GM18505 (cell line): ENCODE measurements at regions not wholly inside any gene's neighbourhood (a gene's known extent, or its start where the extent isn't known, plus 50 kb on each side); places are given as distances from the start of the nearest gene placed in this dataset.

Source experiments
- ATAC-seq: cut with Tn5 transposase; IDR thresholded peaks from one replicate; pipeline ENCODE4 v1.9.1; 2021; ENCODE audit not compliant: unreplicated experiment
- POLR2A ChIP-seq: IDR thresholded peaks from 4 replicates; pipeline ENCODE4 v1.6.1; 2011; ENCODE audit warnings: borderline replicate concordance; ENCODE audit not compliant: insufficient read depth, insufficient read length; ENCODE audit errors: extremely low read depth

DNA sequence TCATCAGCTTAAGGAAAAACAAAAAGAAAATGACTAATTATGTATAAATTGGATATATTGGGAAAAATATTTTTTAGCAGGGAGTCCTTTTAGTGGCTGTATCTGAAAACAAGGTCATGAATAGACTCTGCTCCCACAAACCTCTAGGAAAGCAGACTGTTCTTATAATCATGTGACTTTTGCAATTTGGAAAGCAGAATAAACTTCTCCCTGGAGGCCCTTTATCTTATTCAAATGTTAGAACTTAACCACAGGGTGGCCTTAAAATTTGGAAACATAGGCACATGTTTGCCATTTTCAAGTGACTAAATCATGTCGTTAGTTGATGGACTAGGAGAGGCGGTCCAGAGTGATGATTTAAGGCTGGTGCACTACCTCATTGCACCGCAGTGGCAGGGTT lies 196.6 kb upstream of the KRR1 start:
- no peak for ATAC-seq
- TF ChIP-seq POLR2A: no peak

DNA sequence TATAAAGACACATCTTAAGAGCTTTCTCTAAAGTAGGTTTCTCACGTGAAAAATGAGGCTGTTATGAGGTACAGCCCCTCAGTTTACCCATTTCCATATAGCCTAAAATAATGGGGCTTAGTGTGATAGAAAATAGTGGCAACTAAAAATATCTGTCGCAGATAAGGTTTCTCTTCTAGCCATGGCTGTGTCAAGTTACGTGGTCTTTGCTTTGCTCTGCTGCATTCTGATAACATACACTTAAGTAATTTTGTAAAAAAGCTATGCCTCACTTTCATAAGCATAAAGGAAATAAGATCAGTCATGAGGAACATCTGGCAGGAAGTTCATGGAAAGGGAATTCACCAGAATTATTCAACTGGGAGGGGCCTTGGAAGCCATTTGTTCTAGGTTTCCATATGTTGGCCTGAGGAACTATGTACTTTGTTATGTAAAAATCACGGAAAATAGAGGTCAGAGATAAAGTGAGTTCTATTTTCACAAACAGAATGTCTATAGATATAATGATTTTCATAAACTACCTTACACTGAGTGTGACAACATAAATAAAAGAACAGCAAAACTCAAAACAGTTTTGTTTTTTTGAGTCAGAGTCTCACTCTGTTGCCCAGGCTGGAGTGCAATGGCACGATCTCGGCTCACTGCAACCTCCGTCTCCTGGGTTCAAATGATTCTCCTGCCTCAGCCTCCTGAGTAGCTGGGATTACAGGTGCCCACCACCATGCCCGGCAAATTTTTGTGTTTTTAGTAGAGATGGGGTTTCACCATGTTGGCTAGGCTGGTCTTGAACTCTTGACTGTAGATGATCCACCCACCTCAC lies 195.6 kb upstream of the KRR1 start:
- ATAC-seq: no peak
- TF ChIP-seq POLR2A: no peak

DNA sequence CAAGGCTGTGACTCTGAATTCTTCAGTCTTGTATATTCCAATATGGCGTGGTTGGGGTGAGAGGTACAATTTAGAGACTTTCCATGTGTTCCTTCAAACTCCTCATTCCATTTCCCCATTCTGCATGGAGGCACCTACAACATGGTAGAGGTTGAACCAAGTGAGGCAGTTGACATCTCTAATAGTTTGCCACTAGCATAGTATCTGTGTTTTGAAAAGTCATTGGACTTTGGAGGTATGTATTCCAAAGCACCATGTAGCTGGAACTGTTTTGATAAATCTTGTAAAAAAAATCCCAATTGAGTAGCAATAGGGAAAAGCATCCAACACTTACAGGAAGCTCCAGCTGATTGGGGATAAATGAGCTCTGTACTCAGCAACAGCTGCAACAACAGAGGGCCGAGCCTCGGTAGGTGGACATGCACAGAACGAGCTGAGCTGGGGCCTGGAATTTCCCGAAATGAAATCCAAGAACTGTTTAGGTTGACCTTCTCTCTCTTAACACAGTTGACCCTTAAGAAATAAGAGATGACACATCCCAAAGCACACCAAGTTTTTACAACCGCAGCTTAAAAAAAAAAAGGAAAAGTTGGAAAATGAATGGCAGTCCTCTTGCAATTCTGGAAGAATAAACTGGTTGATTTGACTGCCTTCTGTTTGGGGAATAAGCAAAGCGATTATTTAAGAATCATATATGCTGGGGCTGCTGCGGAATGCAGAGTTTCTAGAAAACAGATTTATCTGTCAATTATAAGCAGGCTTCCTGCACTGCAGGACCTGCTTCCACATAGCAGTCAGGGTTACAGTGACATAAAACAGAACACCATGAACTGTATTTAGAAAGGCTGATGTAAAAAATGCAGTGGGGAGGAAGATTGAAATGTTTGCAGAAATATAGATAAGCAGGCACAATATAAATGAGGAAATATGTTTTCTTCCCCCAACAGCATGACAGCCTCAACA lies 194.6 kb upstream of the KRR1 start:
- no peak for ATAC-seq
- no peak for TF ChIP-seq POLR2A

DNA sequence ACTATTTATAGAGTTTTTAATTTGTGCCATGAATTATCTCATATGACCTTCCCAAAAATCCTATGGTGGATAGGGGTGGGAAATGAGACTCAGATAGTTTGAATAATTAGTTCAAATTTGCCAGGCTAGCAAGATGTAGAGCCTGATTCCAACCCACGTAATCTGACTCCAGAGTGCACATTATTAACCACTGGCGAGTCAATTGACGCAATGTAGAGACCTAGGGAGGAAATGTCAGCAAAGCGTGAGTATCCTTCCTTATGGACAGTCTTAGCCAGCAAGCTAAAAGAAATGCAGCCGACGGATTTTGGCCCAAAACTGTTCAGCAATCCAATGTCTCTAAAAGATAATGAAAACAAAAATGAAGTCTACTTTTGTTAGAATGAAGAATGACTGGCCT lies 193.3 kb upstream of the KRR1 start:
- no peak for ATAC-seq
- no peak for TF ChIP-seq POLR2A

DNA sequence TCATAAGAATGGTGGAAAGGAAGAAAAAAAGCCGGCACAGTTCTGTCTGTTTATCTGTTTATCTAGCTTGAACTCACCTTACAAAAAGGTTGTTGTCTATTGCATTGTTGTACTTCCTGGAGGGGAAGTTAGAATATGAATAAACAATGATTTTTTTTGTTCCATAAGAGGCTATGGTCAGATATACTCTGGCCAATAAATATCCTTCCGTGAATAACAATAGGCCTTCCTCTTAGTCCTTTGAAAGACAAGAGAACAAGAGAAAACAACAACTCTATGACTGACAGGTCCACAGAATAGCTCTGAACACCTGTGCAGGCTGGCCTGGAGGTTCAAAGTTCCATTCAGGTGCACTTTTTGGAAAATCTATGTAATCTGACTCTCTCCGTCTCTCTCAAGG lies 192.8 kb upstream of the KRR1 start:
- no peak for ATAC-seq
- TF ChIP-seq POLR2A: no peak

DNA sequence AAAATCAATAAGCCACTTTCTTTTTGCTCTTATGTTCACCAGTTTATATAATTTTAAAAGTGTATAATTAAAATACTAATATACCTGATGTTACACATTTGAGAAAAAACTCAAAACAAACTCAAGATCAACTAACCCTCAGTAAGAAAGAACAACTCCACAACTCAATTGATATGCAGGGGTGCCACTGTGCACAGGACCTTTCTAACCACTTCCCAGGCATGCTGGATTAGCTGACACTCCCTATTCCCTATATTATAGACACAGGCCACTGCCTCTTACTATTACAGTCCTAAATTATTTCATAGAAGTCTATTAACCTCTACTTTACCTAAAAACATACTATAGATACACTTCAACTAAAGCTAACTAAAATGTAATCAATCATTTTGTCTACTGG lies 191.7 kb upstream of the KRR1 start:
- TF ChIP-seq POLR2A: no peak
- no peak for ATAC-seq

DNA sequence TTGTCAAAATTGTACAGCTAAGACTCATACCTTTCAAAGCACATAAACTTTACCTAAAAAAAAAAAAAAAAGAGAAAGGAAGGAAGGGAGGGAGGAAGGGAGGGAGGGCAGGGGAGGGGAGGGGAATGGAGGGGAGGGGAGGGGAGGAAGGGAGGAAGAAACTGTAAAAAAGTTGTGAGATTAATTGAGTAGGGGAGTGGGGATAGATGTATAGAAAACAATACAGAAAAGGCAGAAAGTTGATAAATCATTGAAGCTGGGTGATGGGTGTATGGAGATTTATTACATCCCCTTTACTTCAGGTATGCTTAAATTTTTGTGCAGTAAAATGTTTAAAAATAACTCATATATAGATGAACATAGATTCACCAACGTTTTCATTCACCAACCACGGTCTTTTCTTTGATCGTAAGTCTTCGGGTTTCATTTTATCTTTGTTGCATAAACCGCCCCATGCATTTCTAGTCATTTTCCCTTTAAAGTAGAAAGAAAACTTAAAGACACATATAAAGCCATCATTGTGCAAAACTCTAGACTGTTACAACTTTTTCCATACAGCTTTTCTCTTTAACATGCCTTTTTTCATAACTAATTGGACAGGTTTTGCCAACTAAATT lies 191.2 kb upstream of the KRR1 start:
- no peak for ATAC-seq
- no peak for TF ChIP-seq POLR2A

DNA sequence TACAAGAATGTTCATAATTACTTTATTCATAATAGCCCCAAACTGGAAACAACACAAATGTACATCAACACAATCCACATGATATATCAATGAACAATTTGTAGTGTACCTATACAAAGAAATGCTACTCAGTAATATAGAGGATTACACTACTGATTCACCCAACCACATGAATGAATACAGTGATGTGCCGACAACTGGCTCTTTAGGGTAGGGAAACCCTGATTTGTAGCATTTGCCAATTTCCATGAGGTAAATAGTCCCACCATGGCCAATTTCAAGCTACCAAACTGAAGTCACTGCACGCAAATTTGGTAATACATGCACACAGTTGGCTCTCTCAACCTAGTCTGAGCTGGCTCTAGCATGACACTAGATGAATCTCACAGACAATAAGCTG lies 190.4 kb upstream of the KRR1 start:
- ATAC-seq: no peak
- TF ChIP-seq POLR2A: no peak

DNA sequence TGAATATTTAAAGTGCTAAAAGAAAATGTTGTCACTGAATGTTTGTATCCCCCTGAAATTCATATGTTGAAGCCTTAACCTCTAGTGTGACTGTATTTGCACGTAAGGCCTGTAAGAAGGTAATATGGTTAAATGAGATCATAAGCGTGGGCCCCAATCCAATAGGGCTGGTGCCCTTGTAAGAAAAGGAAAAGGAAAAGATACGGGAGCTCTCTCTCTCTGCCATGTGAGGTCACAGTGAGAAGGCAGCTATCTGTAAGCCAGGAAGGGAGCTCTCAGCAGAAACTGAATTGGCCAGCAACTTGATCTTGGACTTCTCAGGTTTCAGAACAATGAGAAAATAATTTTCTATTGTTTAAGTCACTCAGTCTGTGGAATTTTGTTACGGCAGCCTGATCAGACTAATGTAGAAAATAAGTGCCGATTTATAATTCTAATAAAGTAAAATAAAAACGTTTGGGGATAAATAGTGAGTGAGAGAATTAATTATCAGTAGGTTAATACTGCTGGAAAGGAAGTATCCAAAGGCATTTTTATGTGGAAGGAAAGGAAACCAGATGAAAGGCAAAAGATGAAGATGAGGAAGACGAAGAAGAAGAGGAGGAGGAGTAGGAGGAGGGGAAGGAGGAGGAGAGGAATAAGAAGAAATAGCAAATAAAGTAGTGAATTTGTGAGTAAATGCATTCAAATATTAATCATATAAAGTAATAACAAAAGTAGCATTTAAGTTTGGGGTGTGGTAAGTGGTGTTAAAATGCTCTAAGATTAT lies 188.5 kb upstream of the KRR1 start:
- ATAC-seq: no peak
- no peak for TF ChIP-seq POLR2A

DNA sequence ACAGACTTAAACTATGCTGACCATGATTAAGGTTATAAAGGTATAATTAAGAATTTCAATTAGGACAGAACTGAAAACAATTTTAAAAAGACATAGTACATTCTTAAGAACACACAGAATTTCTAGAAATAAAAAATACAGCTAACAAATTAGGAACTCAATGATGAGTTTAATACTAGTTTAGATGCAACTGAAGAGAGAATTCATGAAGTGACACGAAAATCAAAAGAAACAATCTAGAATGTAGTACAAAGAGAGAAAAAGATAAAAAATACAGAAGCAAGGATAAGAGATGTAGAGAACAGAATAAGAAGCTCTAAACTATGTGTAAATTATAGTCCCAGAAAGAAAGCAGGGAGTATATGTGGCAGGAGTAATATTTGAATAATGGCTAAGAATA lies 187.8 kb upstream of the KRR1 start:
- no peak for TF ChIP-seq POLR2A
- ATAC-seq: no peak

DNA sequence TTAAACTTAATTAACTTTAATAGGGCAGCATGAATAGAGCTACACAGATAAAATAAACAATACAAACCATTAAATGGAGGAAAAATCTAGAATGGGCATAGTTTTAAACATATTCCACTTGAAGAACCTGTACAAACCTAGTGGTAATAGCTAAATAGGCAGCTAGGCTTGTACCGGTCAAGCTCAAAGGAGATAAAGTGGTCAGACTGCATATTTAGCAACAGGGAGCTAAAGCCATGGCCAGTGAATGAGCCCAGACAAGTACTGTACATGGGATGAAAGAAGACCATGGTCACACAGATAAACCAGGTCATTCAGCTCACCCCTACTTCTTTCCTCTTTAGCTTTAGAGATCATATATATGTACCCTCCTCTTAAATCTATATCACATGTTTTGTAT lies 186.6 kb upstream of the KRR1 start:
- no peak for ATAC-seq
- no peak for TF ChIP-seq POLR2A

DNA sequence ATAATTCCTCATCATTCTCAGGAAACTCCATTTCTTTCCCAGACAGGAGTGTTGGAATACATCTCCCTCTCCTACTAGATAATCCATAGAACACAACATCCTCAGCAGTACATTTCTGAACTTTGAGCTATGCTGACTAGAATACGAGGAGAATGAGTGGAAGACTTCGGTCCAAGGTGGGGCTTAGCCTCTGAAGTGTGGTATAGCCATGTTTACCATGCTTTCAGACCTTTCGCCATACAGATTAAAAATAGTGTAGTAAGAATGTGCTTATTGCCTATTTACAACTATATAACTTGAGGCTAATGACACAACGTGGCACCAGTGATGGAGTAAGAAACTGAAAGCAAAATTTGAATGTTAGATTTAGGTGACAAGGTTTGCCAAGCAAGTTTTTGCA lies 184.5 kb upstream of the KRR1 start:
- ATAC-seq: no peak
- no peak for TF ChIP-seq POLR2A
